Renal cortex interstitium (tissue), 11 donors: ENCODE measurements at regions not wholly inside any gene's neighbourhood (a gene's known extent, or its start where the extent isn't known, plus 50 kb on each side); places are given as distances from the start of the nearest gene placed in this dataset.

Source experiments
- DNase-seq, 11 donors: peaks; one replicate each; pipeline ENCODE4 v3.0.0-alpha.2; 2013; ENCODE audit warnings: low read depth in 9 of 11, low spot score in 4 of 11; ENCODE audit errors: extremely low read depth in 1 of 11

DNA sequence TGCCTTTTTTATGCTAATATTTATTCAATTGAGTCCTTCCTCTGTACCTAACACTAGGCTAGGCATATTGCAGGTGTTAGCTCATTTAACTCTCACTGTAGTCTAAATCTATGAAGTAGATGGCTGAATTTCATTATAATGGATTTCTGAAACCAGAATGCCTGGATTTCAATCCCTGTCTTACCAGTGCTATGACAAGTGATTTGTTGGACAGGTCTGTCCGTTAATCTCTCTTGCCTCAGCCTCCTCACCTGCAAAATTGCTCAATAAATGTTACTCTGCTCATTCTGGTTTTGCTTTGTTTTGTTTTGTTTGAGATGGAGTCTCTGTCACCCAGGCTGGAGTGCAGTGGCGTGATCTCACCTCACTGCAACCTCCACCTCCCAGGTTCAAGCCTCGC, 146.1 kb upstream of the ADGRL2 start:
- no peak for DNase-seq

DNA sequence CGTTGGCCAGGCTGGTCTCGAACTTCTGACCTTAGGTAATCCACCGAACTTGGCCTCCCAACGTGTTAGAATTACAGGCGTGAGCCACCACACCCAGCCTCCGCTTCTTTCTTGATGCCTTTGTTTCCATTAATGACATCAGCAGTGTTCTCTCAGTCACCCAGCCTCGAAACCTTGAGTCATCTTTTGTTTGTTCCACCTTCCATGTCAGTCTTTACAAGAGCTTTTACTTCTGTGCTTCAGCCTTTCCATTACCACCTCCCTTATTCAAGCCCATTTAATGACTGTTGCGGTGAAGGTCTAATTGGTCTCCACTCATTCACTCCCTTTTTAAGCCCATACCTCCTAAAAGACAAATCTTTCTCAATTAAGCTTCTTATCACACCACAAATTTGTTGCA, 146.6 kb upstream of the ADGRL2 start:
- DNase-seq = no peak

- no peak for DNase-seq
Measured at GRCh38 chr1:81650776-81651175, 150.0 kb upstream of the ADGRL2 start.

GRCh38 chr1:81635816-81636215, 164.9 kb upstream of the ADGRL2 start:
- no peak for DNase-seq

DNA sequence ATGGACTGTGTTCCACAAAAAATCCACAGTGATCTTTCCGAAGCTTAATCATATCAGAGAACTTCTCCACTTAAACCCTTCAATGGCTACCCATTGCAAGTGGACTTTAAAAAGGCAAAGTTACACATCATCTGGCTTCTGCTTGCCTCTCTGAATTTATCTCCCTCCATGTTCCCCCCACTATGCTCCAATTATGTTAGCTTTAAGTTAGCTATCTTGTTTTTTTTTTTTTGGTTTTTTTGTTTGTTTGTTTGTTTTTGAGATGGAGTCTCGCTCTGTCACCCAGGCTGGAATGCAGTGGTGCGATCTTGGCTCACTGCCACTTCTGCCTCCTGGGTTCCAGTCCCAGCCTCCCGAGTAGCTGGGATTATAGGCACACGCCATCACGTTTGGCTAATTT, 166.4 kb upstream of the ADGRL2 start:
- DNase-seq = no peak

DNA sequence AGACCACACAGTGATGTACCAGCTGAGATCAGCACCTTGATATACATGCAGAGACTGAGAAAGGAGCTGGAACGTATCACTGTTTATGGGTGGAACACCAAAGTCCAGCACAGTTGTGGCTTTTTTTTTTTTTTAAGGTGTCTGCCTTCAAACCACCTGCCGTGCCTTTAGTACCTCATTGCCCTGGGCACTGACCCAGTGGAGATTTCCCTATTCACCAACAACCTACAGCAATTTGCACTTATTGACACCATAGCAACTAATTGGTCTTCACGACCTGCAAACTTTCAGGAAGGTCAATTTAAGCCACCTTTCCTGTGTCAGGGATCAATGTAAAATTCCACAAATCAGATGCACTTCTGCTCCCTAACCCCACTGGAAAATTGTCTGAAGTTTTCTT, 181.6 kb upstream of the ADGRL2 start:
- no peak for DNase-seq

GRCh38 chr1:81618376-81618775, 182.4 kb upstream of the ADGRL2 start:
- DNase-seq = no peak

DNA sequence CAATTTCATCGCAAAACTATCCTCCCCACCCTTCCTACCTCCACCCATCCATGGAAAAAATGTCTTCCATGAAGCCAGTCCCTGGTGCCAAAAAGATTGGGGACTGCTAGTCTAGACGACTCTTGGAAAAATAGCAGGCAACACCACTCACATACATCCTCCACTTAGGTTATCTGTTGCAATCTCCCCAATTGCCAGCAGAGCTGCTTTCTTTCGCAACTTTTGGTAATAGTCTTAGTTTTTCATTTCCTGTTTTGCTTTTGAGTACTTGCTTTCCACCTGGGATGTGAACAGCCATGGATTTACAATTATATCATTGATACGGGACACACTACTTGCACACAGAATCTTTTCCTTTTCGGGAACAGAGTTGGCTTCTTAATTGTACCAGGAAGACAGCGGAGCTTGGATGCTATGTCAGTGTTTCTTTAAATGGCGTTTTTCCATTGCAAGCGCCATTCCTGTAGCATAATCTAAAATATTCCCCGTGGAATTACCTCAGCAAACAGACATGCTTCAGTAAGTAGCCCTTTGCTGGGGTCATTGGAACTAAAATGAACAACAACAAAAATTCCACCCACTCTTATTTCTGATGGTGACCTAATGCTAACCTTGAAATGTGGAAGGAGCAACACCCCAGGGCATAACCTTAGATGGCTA, 183.3 kb upstream of the ADGRL2 start:
- DNase-seq = no peak

- no peak for DNase-seq
Measured at GRCh38 chr1:81613803-81614202, 186.9 kb upstream of the ADGRL2 start.

DNA sequence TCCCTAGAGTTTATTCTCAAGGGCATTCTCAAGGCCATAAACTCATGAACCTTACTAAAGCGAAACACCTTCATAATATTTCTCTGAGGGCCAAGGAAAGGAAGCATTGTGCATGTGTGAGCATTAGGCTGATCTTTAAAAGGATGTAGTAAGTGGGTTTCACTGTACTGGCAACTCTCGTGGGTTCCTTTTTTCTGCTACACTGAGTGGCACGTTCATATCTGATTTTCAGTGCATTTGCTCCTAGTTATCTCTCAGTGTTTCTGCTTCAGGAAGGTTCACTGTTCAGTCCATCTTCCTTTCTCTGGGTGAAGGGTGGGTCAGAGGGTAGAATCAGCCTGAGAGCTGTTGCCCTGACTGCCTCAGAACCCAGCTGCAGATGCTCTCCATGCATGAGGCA, 192.8 kb upstream of the ADGRL2 start:
- no peak for DNase-seq

GRCh38 chr1:81607086-81607485, 193.6 kb upstream of the ADGRL2 start:
- DNase-seq = no peak

DNA sequence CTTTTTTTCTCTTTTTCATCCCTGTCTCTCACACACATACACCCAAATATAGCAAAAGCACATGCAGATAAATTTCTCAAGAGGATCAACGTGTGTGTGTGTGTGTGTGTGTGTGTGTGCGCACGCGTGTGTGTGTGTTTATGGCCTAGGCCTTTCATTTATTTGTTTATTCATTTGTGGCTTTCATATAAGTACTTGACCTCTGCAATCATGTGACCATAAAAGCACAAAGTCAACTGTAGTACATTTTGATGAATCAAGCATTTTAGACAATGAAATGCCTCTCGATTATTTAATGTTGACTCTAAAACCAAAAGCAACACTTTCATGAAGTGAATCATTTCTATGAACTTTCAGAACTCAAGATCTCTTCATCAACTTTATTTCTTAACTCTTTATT, 194.1 kb upstream of the ADGRL2 start:
- DNase-seq = no peak

GRCh38 chr1:81605023-81605422, 195.7 kb upstream of the ADGRL2 start:
- DNase-seq = no peak

GRCh38 chr1:81600878-81601622, 199.7 kb upstream of the ADGRL2 start:
- DNase-seq = no peak

DNA sequence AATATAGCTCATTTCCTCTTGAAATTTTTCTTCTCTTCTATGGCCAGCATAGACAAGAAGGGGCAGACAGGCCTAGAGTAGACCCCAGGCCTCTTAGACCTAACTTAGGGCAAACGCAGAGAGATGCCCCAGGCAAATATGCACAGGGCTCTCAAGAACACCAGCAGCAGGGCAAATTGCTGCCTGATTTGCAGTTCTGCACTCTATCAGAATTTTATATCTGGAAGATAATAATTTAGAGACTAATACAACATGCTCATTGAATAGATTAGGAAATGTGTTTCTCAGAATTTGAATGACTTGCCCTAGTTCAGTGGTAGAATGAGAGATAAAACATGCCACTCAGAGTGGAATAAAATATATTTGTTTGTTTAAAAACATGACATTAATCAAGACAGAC, 200.4 kb upstream of the ADGRL2 start:
- no peak for DNase-seq

DNA sequence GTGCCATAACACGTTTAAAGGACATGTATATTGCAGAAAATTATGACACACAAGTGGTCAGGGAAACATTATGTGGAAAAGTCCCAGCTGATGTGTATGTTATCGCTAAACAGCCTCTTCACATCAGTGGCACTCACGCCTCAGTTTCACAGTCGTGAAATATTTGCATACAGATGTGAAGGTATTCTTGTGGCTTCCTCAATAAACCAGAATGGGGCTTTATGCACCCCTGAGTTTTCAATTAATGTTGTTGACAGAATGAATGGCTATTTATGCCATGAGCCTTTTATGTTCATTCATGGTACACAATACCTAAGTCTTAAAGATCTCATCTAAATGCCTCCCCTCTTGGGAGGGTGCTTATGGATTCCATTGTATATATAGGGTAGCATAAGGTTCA, 202.1 kb upstream of the ADGRL2 start:
- no peak for DNase-seq

DNA sequence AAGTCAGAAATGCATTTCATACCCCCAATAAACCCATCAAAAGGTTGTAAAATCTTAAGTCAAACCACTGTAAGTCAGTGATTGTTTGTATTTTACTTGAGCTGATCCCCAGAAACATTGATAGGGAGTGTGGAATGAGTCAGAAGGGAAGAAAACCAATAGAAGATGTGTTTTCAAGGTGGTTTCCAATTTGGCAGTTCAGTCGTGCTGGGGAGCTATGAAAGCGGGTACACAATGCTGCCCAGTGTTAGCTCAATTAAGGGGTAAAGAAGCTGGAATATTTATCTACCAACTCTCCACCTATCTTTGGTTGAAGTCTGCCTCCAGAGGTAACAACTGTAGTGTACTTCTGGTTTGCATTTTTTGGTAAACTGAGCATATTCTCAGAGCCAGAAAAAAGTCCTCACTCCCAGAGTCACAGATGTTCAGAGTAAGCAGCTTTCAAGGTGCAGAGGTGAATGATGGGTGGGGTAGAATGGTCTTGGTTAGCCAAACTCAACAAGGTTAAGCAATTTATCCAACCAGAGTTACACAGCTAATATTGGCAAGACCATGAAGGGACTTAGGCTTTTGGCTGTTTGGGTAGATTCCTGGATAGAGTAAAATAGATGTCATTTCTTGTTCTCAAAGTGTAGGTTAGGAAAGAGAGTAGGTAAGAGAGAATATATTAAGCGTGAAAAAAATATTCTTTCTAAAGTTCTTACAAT, 202.9 kb upstream of the ADGRL2 start:
- DNase-seq = no peak

- DNase-seq = no peak
Measured at GRCh38 chr1:81596341-81596740, 204.4 kb upstream of the ADGRL2 start.

DNA sequence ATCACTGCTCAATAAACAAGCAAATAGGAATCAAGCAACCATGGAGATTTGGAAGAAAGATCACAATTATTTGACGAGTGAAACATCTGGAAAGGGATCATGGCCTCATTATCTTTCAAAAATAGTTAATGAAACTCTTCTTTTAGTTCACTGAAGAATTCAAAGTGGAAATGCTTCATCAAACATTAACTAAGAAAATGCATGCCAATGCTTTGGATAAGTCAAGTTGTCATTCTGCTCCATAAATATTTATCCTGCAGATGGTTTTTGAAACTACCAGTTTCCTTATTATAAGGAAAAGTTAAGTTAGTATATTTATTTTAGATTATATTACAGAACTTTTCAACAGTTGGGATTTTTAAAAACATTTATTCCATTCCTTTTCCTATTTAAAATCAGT, 206.5 kb upstream of the ADGRL2 start:
- no peak for DNase-seq

- no peak for DNase-seq
Measured at GRCh38 chr1:81592233-81592632, 208.5 kb upstream of the ADGRL2 start.
